ENCODE measurements at regions not wholly inside any gene's neighbourhood (a gene's known extent, or its start where the extent isn't known, plus 50 kb on each side); places are given as distances from the start of the nearest gene placed in this dataset.

- Histone ChIP-seq H3K9me3 (ENCODE audit: insufficient read depth in 2 of 2, low read depth in 1 of 2, low read length in 1 of 2) (peaks cover 6 to 8% of the 10 kb centered on the region in 2 experiments), H2BK120ac (replicated peaks; ENCODE audit: low read depth, low read length) (no peak overlapping the region), H3K23me2 (ENCODE audit: low read depth, low read length) (no peaks in the 10 kb centered on the region), H2AK5ac (ENCODE audit: low read depth, low read length) (no peak overlapping the region), H3K23ac (ENCODE audit: insufficient read length) (no peak overlapping the region), H2BK15ac (ENCODE audit: low read length) (peak overlapping the region; percentile 63; the same call in 1 of the 2 replicates), H2AFZ (ENCODE audit: low read length) (no peak overlapping the region), H2BK12ac (ENCODE audit: low read depth, low read length) (peak overlapping the region; percentile 80; the same call in 1 of the 2 replicates), H3K18ac (ENCODE audit: extremely low read depth, low read length) (peak overlapping the region; percentile 57; the same call in 1 of the 2 replicates), H4K8ac (ENCODE audit: extremely low read depth, insufficient read depth, low read length) (no peak overlapping the region), H3K36me3 (ENCODE audit: control insufficient read depth in 2 of 4, insufficient read depth in 4 of 4, low read length in 3 of 4) (no peaks in the 10 kb centered on the region), H3K4ac (replicated peaks; ENCODE audit: insufficient read length, low read depth, low read length) (no peak overlapping the region), H4K91ac (replicated peaks; ENCODE audit: insufficient read length, low read length) (peak overlapping the region; percentile 37), H3K27ac (ENCODE audit: low read depth, low read length) (no peak overlapping the region), H4K20me1 (replicated peaks in 1 of 2; ENCODE audit: control insufficient read depth in 1 of 2, insufficient read depth in 2 of 2, low read length in 2 of 2) (no peaks in the 10 kb centered on the region), H3K4me2 (ENCODE audit: insufficient read depth in 1 of 2, low read depth in 2 of 2, low read length in 2 of 2) (peak overlapping the region in 1 of 2 experiments; percentile 40; a peak in 1 of 4 replicates), H2BK20ac (ENCODE audit: low read length) (peak overlapping the region; percentile 75), H3K79me1 (ENCODE audit: low read depth, low read length) (no peaks in the 10 kb centered on the region), H4K5ac (ENCODE audit: insufficient read length, low read depth, low read length) (no peak overlapping the region), H3K56ac (replicated peaks; ENCODE audit: insufficient read length, low read depth, low read length) (no peak overlapping the region), H3K9ac (replicated peaks in 1 of 4; ENCODE audit: extremely low read depth in 1 of 4, low read depth in 3 of 4, low read length in 3 of 4) (no peak overlapping the region), H3K14ac (ENCODE audit: insufficient read length) (no peak overlapping the region), H3K4me3 (ENCODE audit: extremely low read depth in 1 of 4, insufficient read depth in 2 of 4, low read depth in 3 of 4, low read length in 4 of 4) (no peak overlapping the region), H2BK5ac (ENCODE audit: low read depth, low read length) (peak overlapping the region; percentile 80; the same call in 1 of the 2 replicates), H3K79me2 (ENCODE audit: control insufficient read depth in 1 of 2, insufficient read depth in 2 of 2, low read length in 2 of 2) (no peaks in the 10 kb centered on the region; a peak in 1 of 4 replicates), H3K27me3 (replicated peaks in 1 of 4; ENCODE audit: control insufficient read depth in 3 of 4, extremely low read depth in 1 of 4, insufficient read depth in 3 of 4, low read length in 3 of 4) (no peaks in the 10 kb centered on the region), H3K4me1 (replicated peaks in 1 of 4; ENCODE audit: control insufficient read depth in 3 of 4, insufficient read depth in 4 of 4, low read length in 3 of 4) (peaks cover 6 to 12% (median 7%) of the 10 kb centered on the region in 4 experiments)
- no peak for FAIRE-seq
- ChIA-PET POLR2A (ENCODE audit: partially characterized antibody) (no interaction called here), CTCF (ENCODE audit: partially characterized antibody) (interaction anchor here (0.6 to 1.1 kb wide), 3 partner anchors 8 to 399 kb away, joined by 3 to 4 read pairs (median 3); no protein-coding TSS in a partner anchor)
- no peak for DNase-seq (ENCODE audit: low read depth in 1 of 2, low spot score in 2 of 2)
- WGBS, 2 experiments (ENCODE audit: extremely low coverage in 1 of 2, insufficient coverage in 1 of 2, insufficient read length in 1 of 2, insufficient replicate concordance in 2 of 2, low coverage in 1 of 2, low lambda C conversion rate in 2 of 2, missing lambda C conversion rate in 1 of 2), result 95% methylated on average over 7 of the region's 7 CpGs; no CpG with 5 or more reads in 1 of the 2 experiments
- no peak for TF ChIP-seq SIX5 (IDR thresholded peaks at IDR 0.05; ENCODE audit: low read depth, low read length)
- TF ChIP-seq NANOG (IDR thresholded peaks at IDR 0.05; ENCODE audit: insufficient read depth, low read depth, low read length, poor library complexity, severe bottlenecking), result no peak
- TF ChIP-seq JUN (IDR thresholded peaks at IDR 0.05; ENCODE audit: low read depth, low read length), result no peak
- no peak for TF ChIP-seq RNF2 (IDR thresholded peaks at IDR 0.05; ENCODE audit: borderline replicate concordance, low read depth, low read length, missing control alignments, poor library complexity, severe bottlenecking)
- TF ChIP-seq E2F6 (IDR thresholded peaks at IDR 0.05), result no peak
- TF ChIP-seq EP300 (IDR thresholded peaks at IDR 0.05; ENCODE audit: borderline replicate concordance in 1 of 2, low read depth in 2 of 2, low read length in 2 of 2), result no peak
- no peak for TF ChIP-seq EZH2 (IDR thresholded peaks at IDR 0.05; ENCODE audit: low read depth, low read length, severe bottlenecking)
- TF ChIP-seq NRF1 (IDR thresholded peaks at IDR 0.05; ENCODE audit: low read depth, low read length), result no peak
- no peak for TF ChIP-seq CHD1 (IDR thresholded peaks at IDR 0.05; ENCODE audit: low read depth, low read length)
- no peak for TF ChIP-seq ASH2L (IDR thresholded peaks at IDR 0.05; ENCODE audit: low read length)
- TF ChIP-seq SAP30 (IDR thresholded peaks at IDR 0.05; ENCODE audit: insufficient read depth, insufficient replicate concordance, low read length), result no peak
These were observed 448.6 kb upstream of the CDH4 start for GRCh38 chr20:60803335-60804055.

All from H1 (cell line).